GM23338 (cell line): ENCODE measurements at regions not wholly inside any gene's neighbourhood (a gene's known extent, or its start where the extent isn't known, plus 50 kb on each side); places are given as distances from the start of the nearest gene placed in this dataset.

ENCODE experiments used
- CREB1 ChIP-seq: fragments of 250-450 bp; sonication (Bioruptor Pico); IDR thresholded peaks from 2 replicates; pipeline ENCODE4 v1.5.0; 2020; ENCODE audit warnings: low read depth, mild to moderate bottlenecking, moderate library complexity
- EZH2 ChIP-seq: fragments of 200-600 bp; sonication (generic); IDR thresholded peaks from one replicate; pipeline ENCODE4 v1.8.0; 2017; ENCODE audit warnings: antibody characterized with exemption, mild to moderate bottlenecking, low read depth; ENCODE audit not compliant: unreplicated experiment
- EZH2phosphoT487 ChIP-seq: fragments of 200-600 bp; sonication (generic); IDR thresholded peaks from one replicate; pipeline ENCODE4 v1.8.1; 2018; ENCODE audit warnings: antibody characterized with exemption; ENCODE audit not compliant: unreplicated experiment
- JUNB ChIP-seq: IDR thresholded peaks from one replicate; pipeline ENCODE4 v1.6.1; 2016; ENCODE audit warnings: antibody characterized with exemption; ENCODE audit not compliant: unreplicated experiment
- NANOG ChIP-seq: IDR thresholded peaks from 2 replicates; pipeline ENCODE4 v1.6.1; 2016; ENCODE audit warnings: antibody characterized with exemption, borderline replicate concordance
- POLR2AphosphoS5 ChIP-seq: IDR thresholded peaks from 2 replicates; pipeline ENCODE4 v1.6.1; 2016; ENCODE audit warnings: antibody characterized with exemption, low read depth
- STAT1 ChIP-seq: IDR thresholded peaks from one replicate; pipeline ENCODE4 v1.6.1; 2016; ENCODE audit warnings: antibody characterized with exemption; ENCODE audit not compliant: unreplicated experiment
- ZNF114 ChIP-seq: fragments of 250-450 bp; sonication (Bioruptor Pico); IDR thresholded peaks from 2 replicates; pipeline ENCODE4 v1.5.0; 2020; ENCODE audit warnings: mild to moderate bottlenecking, moderate library complexity
- ZNF331 ChIP-seq: fragments of 250-450 bp; sonication (Bioruptor Pico); IDR thresholded peaks from 2 replicates; pipeline ENCODE4 v1.5.0; 2020; ENCODE audit warnings: low read depth, mild to moderate bottlenecking, moderate library complexity
- ZNF462 ChIP-seq: fragments of 250-450 bp; sonication (Bioruptor Pico); IDR thresholded peaks from 2 replicates; pipeline ENCODE4 v1.5.0; 2020; ENCODE audit warnings: mild to moderate bottlenecking, moderate library complexity
- TF ChIP-seq, protein P1 (sequence below), 2 experiments: fragments of 200-600 bp in 1 of 2; sonication (generic) in 1 of 2; conservative IDR thresholded peaks; 2 replicates each; pipeline versions ENCODE4 v1.5.1 to v1.6.1; 2016 to 2017; ENCODE audit warnings: antibody characterized with exemption in 2 of 2, low read depth in 2 of 2, mild to moderate bottlenecking in 2 of 2, moderate library complexity in 1 of 2
- TF ChIP-seq, protein P2 (sequence below): IDR thresholded peaks from one replicate; pipeline ENCODE4 v1.6.1; 2018; ENCODE audit warnings: antibody characterized with exemption; ENCODE audit not compliant: unreplicated experiment
- TF ChIP-seq, protein P3 (sequence below): IDR thresholded peaks from 2 replicates; pipeline ENCODE4 v1.6.1; 2016; ENCODE audit warnings: antibody characterized with exemption

DNA sequence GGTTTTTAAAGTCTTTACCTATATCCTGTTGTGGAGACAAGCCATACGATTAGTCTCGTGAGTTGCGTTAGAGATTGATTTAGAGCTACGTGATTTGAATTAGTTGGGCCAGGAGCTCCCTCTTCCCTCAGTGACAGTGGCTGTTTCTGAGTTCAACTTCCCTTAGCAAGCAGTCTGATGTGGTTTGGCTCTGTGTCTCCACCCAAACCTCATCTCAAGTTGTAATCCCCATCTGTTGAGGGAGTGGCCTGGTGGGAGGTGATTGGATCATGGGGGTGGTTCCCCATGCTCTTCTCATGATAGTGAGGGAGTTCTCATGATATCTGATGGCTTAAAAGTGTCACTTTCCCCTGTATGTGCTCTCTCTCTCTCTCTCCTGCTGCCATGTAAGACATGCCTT, 192.9 kb upstream of the PTGFR start:
- no peak for TF ChIP-seq EZH2
- TF ChIP-seq, protein P1, sequence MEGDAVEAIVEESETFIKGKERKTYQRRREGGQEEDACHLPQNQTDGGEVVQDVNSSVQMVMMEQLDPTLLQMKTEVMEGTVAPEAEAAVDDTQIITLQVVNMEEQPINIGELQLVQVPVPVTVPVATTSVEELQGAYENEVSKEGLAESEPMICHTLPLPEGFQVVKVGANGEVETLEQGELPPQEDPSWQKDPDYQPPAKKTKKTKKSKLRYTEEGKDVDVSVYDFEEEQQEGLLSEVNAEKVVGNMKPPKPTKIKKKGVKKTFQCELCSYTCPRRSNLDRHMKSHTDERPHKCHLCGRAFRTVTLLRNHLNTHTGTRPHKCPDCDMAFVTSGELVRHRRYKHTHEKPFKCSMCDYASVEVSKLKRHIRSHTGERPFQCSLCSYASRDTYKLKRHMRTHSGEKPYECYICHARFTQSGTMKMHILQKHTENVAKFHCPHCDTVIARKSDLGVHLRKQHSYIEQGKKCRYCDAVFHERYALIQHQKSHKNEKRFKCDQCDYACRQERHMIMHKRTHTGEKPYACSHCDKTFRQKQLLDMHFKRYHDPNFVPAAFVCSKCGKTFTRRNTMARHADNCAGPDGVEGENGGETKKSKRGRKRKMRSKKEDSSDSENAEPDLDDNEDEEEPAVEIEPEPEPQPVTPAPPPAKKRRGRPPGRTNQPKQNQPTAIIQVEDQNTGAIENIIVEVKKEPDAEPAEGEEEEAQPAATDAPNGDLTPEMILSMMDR (conservative IDR thresholded peaks at IDR 0.05; ENCODE audit: low read depth in 2 of 2) = no peak
- TF ChIP-seq CREB1 (CRISPR knock-in tag) = no peak
- TF ChIP-seq POLR2AphosphoS5 = no peak
- no peak for TF ChIP-seq STAT1
- TF ChIP-seq EZH2phosphoT487 = no peak
- TF ChIP-seq, protein P2, sequence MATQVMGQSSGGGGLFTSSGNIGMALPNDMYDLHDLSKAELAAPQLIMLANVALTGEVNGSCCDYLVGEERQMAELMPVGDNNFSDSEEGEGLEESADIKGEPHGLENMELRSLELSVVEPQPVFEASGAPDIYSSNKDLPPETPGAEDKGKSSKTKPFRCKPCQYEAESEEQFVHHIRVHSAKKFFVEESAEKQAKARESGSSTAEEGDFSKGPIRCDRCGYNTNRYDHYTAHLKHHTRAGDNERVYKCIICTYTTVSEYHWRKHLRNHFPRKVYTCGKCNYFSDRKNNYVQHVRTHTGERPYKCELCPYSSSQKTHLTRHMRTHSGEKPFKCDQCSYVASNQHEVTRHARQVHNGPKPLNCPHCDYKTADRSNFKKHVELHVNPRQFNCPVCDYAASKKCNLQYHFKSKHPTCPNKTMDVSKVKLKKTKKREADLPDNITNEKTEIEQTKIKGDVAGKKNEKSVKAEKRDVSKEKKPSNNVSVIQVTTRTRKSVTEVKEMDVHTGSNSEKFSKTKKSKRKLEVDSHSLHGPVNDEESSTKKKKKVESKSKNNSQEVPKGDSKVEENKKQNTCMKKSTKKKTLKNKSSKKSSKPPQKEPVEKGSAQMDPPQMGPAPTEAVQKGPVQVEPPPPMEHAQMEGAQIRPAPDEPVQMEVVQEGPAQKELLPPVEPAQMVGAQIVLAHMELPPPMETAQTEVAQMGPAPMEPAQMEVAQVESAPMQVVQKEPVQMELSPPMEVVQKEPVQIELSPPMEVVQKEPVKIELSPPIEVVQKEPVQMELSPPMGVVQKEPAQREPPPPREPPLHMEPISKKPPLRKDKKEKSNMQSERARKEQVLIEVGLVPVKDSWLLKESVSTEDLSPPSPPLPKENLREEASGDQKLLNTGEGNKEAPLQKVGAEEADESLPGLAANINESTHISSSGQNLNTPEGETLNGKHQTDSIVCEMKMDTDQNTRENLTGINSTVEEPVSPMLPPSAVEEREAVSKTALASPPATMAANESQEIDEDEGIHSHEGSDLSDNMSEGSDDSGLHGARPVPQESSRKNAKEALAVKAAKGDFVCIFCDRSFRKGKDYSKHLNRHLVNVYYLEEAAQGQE = no peak
- no peak for TF ChIP-seq JUNB
- TF ChIP-seq ZNF114 (CRISPR knock-in tag) = no peak
- TF ChIP-seq, protein P3, sequence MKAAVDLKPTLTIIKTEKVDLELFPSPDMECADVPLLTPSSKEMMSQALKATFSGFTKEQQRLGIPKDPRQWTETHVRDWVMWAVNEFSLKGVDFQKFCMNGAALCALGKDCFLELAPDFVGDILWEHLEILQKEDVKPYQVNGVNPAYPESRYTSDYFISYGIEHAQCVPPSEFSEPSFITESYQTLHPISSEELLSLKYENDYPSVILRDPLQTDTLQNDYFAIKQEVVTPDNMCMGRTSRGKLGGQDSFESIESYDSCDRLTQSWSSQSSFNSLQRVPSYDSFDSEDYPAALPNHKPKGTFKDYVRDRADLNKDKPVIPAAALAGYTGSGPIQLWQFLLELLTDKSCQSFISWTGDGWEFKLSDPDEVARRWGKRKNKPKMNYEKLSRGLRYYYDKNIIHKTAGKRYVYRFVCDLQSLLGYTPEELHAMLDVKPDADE = no peak
- TF ChIP-seq ZNF331 (CRISPR knock-in tag) = no peak
- TF ChIP-seq NANOG = no peak
- no peak for TF ChIP-seq ZNF462 (CRISPR knock-in tag)
